DND-41 (cell line): ENCODE measurements at regions not wholly inside any gene's neighbourhood (a gene's known extent, or its start where the extent isn't known, plus 50 kb on each side); places are given as distances from the start of the nearest gene placed in this dataset.

Source experiments
- ATAC-seq: fragments of 200-7000 bp; cut with Tn5 transposase; 3 replicates; pipeline ENCODE4 v1.9.1; 2021; ENCODE audit warnings: low read depth; ENCODE audit not compliant: insufficient read depth
- DNase-seq: peaks from one replicate; pipeline ENCODE4 v3.0.0-alpha.2; 2020
- H2AFZ ChIP-seq: 2 replicates; pipeline ENCODE4 v1.6.0; 2012; ENCODE audit warnings: low read depth, low read length
- H3K27ac ChIP-seq: 2 replicates; pipeline ENCODE4 v1.5.1; 2012; ENCODE audit warnings: low read length, inconsistent platforms
- H3K27me3 ChIP-seq: fragments of 200-600 bp; sonication (generic); 2 replicates; pipeline ENCODE4 v1.6.0; 2012; ENCODE audit warnings: low read length, mild to moderate bottlenecking, inconsistent platforms; ENCODE audit not compliant: insufficient read depth, poor library complexity
- H3K36me3 ChIP-seq: 2 replicates; pipeline ENCODE4 v1.5.1; 2012; ENCODE audit warnings: low read length, inconsistent platforms; ENCODE audit not compliant: insufficient read depth
- H3K4me1 ChIP-seq: 2 replicates; pipeline ENCODE4 v1.5.1; 2012; ENCODE audit warnings: mild to moderate bottlenecking, low read length; ENCODE audit not compliant: insufficient read depth
- H3K4me2 ChIP-seq: 2 replicates; pipeline ENCODE4 v1.6.0; 2012; ENCODE audit warnings: mild to moderate bottlenecking, moderate library complexity, low read length, inconsistent platforms; ENCODE audit not compliant: insufficient read depth
- H3K4me3 ChIP-seq, 2 experiments: fragments of 200-600 bp in 1 of 2; shearing (Covaris generic) in 1 of 2; 2 replicates each; pipeline ENCODE4 v1.5.1; 2012 to 2016; ENCODE audit warnings: inconsistent platforms in 2 of 2, low read length in 2 of 2, mild to moderate bottlenecking in 2 of 2, low read depth in 1 of 2, moderate library complexity in 1 of 2
- H3K79me2 ChIP-seq: 2 replicates; pipeline ENCODE4 v1.6.0; 2012; ENCODE audit warnings: low read length, inconsistent platforms; ENCODE audit not compliant: insufficient read depth
- H3K9ac ChIP-seq: 2 replicates; pipeline ENCODE4 v1.6.0; 2012; ENCODE audit warnings: low read depth, mild to moderate bottlenecking, inconsistent platforms, low read length, moderate library complexity
- H3K9me3 ChIP-seq: 2 replicates; pipeline ENCODE4 v1.5.1; 2012; ENCODE audit warnings: low read length, moderate library complexity, mild to moderate bottlenecking, inconsistent platforms; ENCODE audit not compliant: insufficient read depth, severe bottlenecking
- H4K20me1 ChIP-seq: 2 replicates; pipeline ENCODE4 v1.6.0; 2012; ENCODE audit warnings: low read length; ENCODE audit not compliant: insufficient read depth
- EZH2 ChIP-seq: IDR thresholded peaks from 3 replicates; pipeline ENCODE4 v1.6.1; 2012; ENCODE audit warnings: borderline replicate concordance, low read depth, mild to moderate bottlenecking, moderate library complexity, low read length, inconsistent platforms; ENCODE audit not compliant: severe bottlenecking
- TF ChIP-seq, protein P1 (sequence below): IDR thresholded peaks from 2 replicates; pipeline ENCODE4 v1.5.1; 2012; ENCODE audit warnings: borderline replicate concordance, low read length, moderate library complexity, mild to moderate bottlenecking; ENCODE audit not compliant: poor library complexity, severe bottlenecking; ENCODE audit errors: extremely low read depth

DNA sequence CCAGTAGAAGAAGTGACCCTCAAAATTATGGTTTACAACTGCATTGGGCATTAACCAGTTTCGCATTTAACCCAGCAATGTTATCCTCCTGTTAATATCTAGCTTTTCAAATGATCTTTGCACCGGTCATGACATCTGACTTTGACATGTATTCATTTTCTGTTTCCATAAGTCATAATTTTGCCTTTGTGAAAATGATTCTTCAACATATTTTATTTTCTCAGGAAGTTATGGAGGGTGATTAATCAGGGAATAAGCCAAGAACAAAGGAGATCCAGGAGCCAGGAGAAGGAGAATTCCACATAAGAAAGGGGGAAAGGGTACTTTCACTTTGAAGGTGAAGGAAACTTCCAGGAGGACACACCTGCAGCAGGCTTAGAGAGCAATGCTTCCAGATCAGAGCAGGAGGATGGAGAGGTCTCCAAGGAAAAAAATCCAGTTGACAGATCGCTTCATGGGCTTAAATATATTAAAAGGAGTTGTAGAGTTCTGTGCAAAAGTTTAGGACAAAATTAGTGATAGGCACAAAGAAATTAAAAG lies 92.1 kb upstream of the FAM3C start:
- H3K9ac ChIP-seq, result no peak overlapping the region
- H3K9me3 ChIP-seq, result no peaks in the 10 kb centered on the region
- no peak for ATAC-seq
- H3K4me3 ChIP-seq, result no peak overlapping the region
- H3K4me1 ChIP-seq, result no peaks in the 10 kb centered on the region
- no peak overlapping the region for H3K4me2 ChIP-seq
- no peaks in the 10 kb centered on the region for H3K79me2 ChIP-seq
- H3K36me3 ChIP-seq, result no peaks in the 10 kb centered on the region
- no peak overlapping the region for H2AFZ ChIP-seq
- H4K20me1 ChIP-seq, result no peaks in the 10 kb centered on the region
- no peak for DNase-seq
- no peak for TF ChIP-seq EZH2
- TF ChIP-seq, protein P1, sequence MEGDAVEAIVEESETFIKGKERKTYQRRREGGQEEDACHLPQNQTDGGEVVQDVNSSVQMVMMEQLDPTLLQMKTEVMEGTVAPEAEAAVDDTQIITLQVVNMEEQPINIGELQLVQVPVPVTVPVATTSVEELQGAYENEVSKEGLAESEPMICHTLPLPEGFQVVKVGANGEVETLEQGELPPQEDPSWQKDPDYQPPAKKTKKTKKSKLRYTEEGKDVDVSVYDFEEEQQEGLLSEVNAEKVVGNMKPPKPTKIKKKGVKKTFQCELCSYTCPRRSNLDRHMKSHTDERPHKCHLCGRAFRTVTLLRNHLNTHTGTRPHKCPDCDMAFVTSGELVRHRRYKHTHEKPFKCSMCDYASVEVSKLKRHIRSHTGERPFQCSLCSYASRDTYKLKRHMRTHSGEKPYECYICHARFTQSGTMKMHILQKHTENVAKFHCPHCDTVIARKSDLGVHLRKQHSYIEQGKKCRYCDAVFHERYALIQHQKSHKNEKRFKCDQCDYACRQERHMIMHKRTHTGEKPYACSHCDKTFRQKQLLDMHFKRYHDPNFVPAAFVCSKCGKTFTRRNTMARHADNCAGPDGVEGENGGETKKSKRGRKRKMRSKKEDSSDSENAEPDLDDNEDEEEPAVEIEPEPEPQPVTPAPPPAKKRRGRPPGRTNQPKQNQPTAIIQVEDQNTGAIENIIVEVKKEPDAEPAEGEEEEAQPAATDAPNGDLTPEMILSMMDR, result no peak
- no peaks in the 10 kb centered on the region for H3K27me3 ChIP-seq
- no peak overlapping the region for H3K27ac ChIP-seq

DNA sequence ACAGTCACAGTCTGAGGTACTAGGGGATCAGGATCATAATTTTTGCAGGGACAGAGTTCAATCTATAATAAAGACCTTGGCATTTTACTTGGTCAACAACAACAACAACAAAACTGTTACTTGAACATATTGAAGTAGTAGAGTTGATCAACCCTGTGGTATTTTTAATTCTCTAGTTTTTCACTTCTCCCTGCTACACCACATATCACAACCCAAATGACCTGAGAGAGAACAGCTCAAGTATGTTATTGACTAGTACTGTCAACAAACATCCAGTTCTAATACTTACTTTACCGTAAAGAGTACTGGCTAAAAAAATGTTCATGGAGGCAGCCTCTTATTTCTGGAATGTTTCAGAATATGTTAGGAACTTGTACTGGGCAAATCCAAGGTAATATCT lies 90.5 kb upstream of the FAM3C start:
- Histone ChIP-seq H3K4me1 (no peaks in the 10 kb centered on the region), H3K79me2 (no peaks in the 10 kb centered on the region), H3K9ac (no peak overlapping the region), H3K27me3 (no peaks in the 10 kb centered on the region), H3K4me3 (no peak overlapping the region), H3K4me2 (no peak overlapping the region), H3K36me3 (no peaks in the 10 kb centered on the region), H2AFZ (no peak overlapping the region), H4K20me1 (no peaks in the 10 kb centered on the region), H3K9me3 (no peaks in the 10 kb centered on the region), H3K27ac (no peak overlapping the region)
- DNase-seq (no peak), ATAC-seq (no peak)
- no peak for TF ChIP-seq EZH2
- TF ChIP-seq, protein P1, result no peak

DNA sequence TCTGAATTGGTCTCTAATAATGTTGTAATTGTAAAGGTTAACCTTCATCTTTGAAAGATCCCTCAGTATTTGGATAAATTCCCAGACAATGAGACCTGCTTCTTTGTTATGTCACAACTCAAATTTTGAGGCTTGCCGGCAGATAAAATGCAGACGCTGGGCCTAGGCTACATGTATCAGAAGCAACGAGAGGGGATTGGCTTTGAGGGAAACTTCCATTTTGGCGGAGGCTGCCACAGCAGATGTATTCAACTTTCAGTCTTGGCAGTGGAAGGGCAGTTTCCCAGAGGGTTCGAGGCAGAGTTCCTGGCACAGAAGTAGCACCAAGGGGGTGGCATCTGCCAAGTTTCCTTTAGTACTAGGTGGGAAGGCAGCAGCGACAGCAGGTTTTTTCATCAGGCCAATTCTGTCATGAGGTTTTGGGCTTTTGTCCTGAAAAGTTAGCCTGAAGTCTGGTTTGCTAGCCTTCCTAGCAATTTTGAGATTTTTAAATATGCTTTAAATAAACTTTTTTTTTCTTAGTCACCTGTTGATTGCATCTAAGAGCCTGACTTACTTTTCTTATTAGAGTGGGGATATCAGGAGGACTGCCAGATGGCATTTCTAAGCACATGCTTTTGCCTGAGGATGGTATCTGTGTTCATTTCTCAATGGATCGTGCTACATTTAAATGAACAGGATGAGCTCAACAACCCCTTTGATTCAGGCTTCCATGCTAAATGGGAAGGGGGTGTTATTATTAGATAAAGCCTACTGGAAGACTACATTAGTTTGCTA lies 89.5 kb upstream of the FAM3C start:
- Histone ChIP-seq H3K9ac (no peak overlapping the region), H3K9me3 (no peaks in the 10 kb centered on the region), H3K79me2 (no peaks in the 10 kb centered on the region), H4K20me1 (no peaks in the 10 kb centered on the region), H3K4me1 (no peaks in the 10 kb centered on the region), H3K27me3 (no peaks in the 10 kb centered on the region), H3K4me2 (no peak overlapping the region), H3K4me3 (no peak overlapping the region), H3K27ac (no peak overlapping the region), H3K36me3 (no peaks in the 10 kb centered on the region), H2AFZ (no peak overlapping the region)
- DNase-seq (no peak), ATAC-seq (no peak)
- TF ChIP-seq EZH2, result no peak
- TF ChIP-seq, protein P1, result no peak
